Ectodermal cell (in vitro differentiated cells): ENCODE measurements at regions not wholly inside any gene's neighbourhood (a gene's known extent, or its start where the extent isn't known, plus 50 kb on each side); places are given as distances from the start of the nearest gene placed in this dataset.
"Not testable (repeated sequence)": the region's sequence is repeated elsewhere in the genome, so short reads cannot be mapped to it uniquely, and the experiment has no call there.

Experiments
- H3K27ac ChIP-seq: 2 replicates; pipeline ENCODE4 v1.7.0; 2013; ENCODE audit warnings: mild to moderate bottlenecking, low read depth, low read length; ENCODE audit not compliant: insufficient read depth, poor library complexity, severe bottlenecking
- H3K27me3 ChIP-seq: 2 replicates; pipeline ENCODE4 v1.7.0; 2013; ENCODE audit warnings: mild to moderate bottlenecking, low read length; ENCODE audit not compliant: insufficient read depth, control insufficient read depth, poor library complexity, severe bottlenecking
- H3K36me3 ChIP-seq: one replicate; pipeline ENCODE4 v1.7.0; 2013; ENCODE audit warnings: low read length; ENCODE audit not compliant: control insufficient read depth, insufficient read depth
- H3K4me1 ChIP-seq: one replicate; pipeline ENCODE4 v1.7.0; 2013; ENCODE audit warnings: low read length; ENCODE audit not compliant: control insufficient read depth, insufficient read depth
- H3K4me3 ChIP-seq: 2 replicates; pipeline ENCODE4 v1.7.0; 2013; ENCODE audit warnings: low read depth, low read length, control low read depth; ENCODE audit not compliant: insufficient read depth
- H3K9me3 ChIP-seq: 2 replicates; pipeline ENCODE4 v1.7.0; 2013; ENCODE audit warnings: mild to moderate bottlenecking, low read length, moderate library complexity; ENCODE audit not compliant: control insufficient read depth
- WGBS, 2 experiments: methylation state at CpG; one replicate each; pipeline ENCODE4 v1.1.7; 2013; ENCODE audit warnings: missing lambda C conversion rate in 2 of 2; 5-methylcytosine and 5-hydroxymethylcytosine counted together

- Histone ChIP-seq H3K27ac (no peak overlapping the region), H3K36me3 (no peaks in the 10 kb centered on the region), H3K4me1 (no peaks in the 10 kb centered on the region), H3K27me3 (no peaks in the 10 kb centered on the region), H3K9me3 (no peaks in the 10 kb centered on the region), H3K4me3 (no peak overlapping the region)
- WGBS, 2 experiments: 88 to 95% methylated on average over 3 to 4 of the region's 4 CpGs
Observed at GRCh38 chr1:106366627-106367319, 689.7 kb upstream of the PRMT6 start.

DNA sequence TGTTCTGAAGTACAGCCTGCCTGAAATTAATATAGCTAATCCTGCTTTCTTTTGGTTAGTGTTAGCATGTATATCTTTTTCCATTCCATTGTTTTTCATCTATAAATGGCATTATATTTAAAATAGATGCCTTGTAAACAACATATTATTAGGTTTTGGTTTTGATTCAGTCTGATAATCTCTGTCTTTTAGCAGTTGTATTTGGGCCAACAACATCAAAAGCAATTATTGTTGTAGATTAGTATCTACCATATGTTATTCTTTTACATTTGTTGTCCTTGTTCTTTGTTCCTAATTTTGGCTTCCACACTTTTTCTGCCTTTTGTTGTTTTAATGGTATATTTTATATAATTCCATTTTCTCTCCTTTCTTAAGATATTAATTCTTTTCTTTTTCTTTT is 678.2 kb upstream of the PRMT6 start:
- no peak overlapping the region for H3K27ac ChIP-seq
- no peaks in the 10 kb centered on the region for H3K36me3 ChIP-seq
- H3K4me3 ChIP-seq: no peak overlapping the region
- H3K4me1 ChIP-seq: no peaks in the 10 kb centered on the region
- no peaks in the 10 kb centered on the region for H3K27me3 ChIP-seq
- H3K9me3 ChIP-seq: no peaks in the 10 kb centered on the region

DNA sequence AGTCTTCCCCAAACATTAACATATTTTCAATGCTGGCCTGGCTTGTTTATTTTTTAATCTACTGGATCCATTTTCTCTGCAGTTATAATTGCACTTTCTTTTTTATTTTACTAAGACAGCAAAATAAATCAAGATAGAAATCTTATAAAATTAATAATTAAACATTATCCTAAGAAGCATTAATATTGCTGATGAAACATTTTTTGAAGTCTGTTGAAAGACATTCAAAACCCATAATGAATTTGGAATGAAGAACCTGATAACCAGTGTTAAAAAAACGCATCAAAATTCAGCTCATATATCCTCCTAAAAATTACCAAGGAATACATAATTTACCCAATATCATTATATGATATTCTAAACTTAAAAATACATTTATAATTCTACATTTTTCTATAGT is 675.7 kb upstream of the PRMT6 start:
- no peak overlapping the region for H3K27ac ChIP-seq
- no peaks in the 10 kb centered on the region for H3K36me3 ChIP-seq
- WGBS, 2 experiments: 100% methylated on average over 1 of the region's 1 CpG; no CpG with 5 or more reads in 1 of the 2 experiments
- no peaks in the 10 kb centered on the region for H3K9me3 ChIP-seq
- H3K4me1 ChIP-seq: no peaks in the 10 kb centered on the region
- H3K4me3 ChIP-seq: no peak overlapping the region
- H3K27me3 ChIP-seq: no peaks in the 10 kb centered on the region

GRCh38 chr1:106389160-106389559 is 667.3 kb upstream of the PRMT6 start:
- WGBS, 2 experiments: 85 to 86% methylated on average over 4 of the region's 4 CpGs
- not testable (repeated sequence) for H3K4me3 ChIP-seq, H3K27me3 ChIP-seq, H3K27ac ChIP-seq, H3K36me3 ChIP-seq, H3K9me3 ChIP-seq, H3K4me1 ChIP-seq

DNA sequence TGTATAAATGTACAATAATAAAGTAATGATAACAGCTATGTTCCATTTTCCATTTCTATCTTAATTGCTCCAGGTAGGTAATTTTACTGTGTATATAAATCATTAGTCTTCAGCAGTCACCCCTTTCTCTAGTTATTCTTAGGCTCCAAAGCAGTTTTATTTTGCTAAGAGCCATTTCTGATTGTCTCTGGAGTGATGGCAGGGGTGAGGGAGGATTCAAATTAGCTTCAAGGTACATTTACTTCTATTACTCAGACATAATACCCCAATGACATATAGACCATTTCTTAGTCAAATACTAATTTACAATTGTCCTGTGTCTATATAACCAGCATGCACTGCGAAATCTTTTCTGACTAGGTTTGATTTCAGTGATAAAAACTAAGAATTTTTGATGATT is 663.4 kb upstream of the PRMT6 start:
- 93% methylated on average over 1 of the region's 1 CpG; no CpG with 5 or more reads in 1 of the 2 experiments for WGBS, 2 experiments
- H3K4me3 ChIP-seq: no peak overlapping the region
- H3K9me3 ChIP-seq: no peaks in the 10 kb centered on the region
- H3K27me3 ChIP-seq: no peaks in the 10 kb centered on the region
- no peak overlapping the region for H3K27ac ChIP-seq
- no peaks in the 10 kb centered on the region for H3K4me1 ChIP-seq
- H3K36me3 ChIP-seq: no peaks in the 10 kb centered on the region

GRCh38 chr1:106396020-106396419 is 660.5 kb upstream of the PRMT6 start:
- H3K9me3 ChIP-seq: no peaks in the 10 kb centered on the region
- no peak overlapping the region for H3K4me3 ChIP-seq
- H3K27me3 ChIP-seq: no peaks in the 10 kb centered on the region
- no peak overlapping the region for H3K27ac ChIP-seq
- no peaks in the 10 kb centered on the region for H3K4me1 ChIP-seq
- no peaks in the 10 kb centered on the region for H3K36me3 ChIP-seq

DNA sequence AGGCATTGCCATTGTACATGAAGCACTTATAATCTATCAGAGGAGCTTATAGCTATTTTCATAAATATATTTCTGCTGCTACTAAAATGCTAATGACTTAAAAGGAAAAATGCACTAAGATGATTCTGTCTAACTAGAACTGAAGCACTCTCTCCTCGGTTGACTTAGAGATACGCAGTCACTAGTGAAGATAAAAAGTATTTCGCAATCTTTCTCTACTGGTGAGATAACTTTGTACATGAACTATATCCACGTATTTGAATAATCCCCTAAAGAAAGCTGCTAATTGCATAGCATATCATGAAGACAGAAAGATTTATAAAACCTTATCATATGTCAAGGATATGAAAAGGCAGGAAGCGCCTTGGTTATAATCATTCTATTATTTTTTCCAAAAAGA is 658.1 kb upstream of the PRMT6 start:
- Histone ChIP-seq H3K4me1 (no peaks in the 10 kb centered on the region), H3K36me3 (no peaks in the 10 kb centered on the region), H3K4me3 (no peak overlapping the region), H3K27ac (no peak overlapping the region), H3K9me3 (no peaks in the 10 kb centered on the region), H3K27me3 (no peaks in the 10 kb centered on the region)
- WGBS, 2 experiments: 90 to 98% methylated on average over 2 to 4 of the region's 5 CpGs

GRCh38 chr1:106406114-106406513 is 650.4 kb upstream of the PRMT6 start:
- Histone ChIP-seq H3K4me3 (no peak overlapping the region), H3K4me1 (no peaks in the 10 kb centered on the region), H3K27ac (no peak overlapping the region), H3K36me3 (no peaks in the 10 kb centered on the region), H3K27me3 (no peaks in the 10 kb centered on the region), H3K9me3 (no peaks in the 10 kb centered on the region)
- 73 to 83% methylated on average over 1 of the region's 1 CpG for WGBS, 2 experiments

DNA sequence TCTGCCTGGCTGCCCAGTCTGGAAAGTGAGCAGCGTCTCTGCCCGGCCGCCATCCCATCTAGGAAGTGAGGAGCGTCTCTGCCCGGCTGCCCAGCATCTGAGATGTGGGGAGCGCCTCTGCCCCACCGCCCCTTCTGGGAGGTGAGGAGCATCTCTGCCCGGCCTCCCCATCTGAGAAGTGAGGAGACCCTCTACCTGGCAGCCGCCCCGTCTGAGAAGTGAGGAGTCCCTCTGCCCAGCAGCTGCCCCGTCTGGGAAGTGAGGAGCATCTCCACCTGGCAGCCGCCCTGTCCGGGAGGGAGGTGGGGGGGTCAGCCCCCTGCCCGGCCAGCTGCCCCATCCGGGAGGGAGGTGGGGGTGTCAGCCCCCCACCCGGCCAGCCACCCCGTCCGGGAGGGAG is 644.2 kb upstream of the PRMT6 start:
- not testable (repeated sequence) for H3K27me3 ChIP-seq, H3K27ac ChIP-seq, H3K4me3 ChIP-seq, H3K36me3 ChIP-seq, H3K9me3 ChIP-seq, H3K4me1 ChIP-seq
- WGBS, 2 experiments: 89 to 95% methylated on average over 18 of the region's 18 CpGs

DNA sequence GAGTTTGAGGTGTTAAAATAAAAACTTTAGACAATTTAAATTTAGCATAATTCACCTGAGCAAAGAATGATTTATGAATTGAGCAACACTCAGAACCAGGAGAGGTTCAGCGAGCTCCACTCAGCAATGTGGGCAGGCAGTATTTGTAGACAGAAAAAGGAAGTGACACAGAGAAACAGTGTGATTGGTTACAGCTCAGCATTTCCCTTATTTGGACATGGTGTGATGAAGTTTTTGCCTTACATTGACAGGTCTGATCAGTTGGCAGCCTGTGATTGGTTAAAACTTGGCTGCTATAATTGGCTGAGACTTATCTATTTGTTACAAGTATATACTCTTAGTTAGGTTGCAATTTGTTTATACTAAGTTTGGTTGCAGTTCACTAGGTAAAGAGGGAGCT is 621.2 kb upstream of the PRMT6 start:
- H3K27me3 ChIP-seq: no peaks in the 10 kb centered on the region
- 98 to 100% methylated on average over 1 of the region's 1 CpG for WGBS, 2 experiments
- no peaks in the 10 kb centered on the region for H3K4me1 ChIP-seq
- H3K4me3 ChIP-seq: no peak overlapping the region
- H3K36me3 ChIP-seq: no peaks in the 10 kb centered on the region
- H3K27ac ChIP-seq: no peak overlapping the region
- H3K9me3 ChIP-seq: no peaks in the 10 kb centered on the region

DNA sequence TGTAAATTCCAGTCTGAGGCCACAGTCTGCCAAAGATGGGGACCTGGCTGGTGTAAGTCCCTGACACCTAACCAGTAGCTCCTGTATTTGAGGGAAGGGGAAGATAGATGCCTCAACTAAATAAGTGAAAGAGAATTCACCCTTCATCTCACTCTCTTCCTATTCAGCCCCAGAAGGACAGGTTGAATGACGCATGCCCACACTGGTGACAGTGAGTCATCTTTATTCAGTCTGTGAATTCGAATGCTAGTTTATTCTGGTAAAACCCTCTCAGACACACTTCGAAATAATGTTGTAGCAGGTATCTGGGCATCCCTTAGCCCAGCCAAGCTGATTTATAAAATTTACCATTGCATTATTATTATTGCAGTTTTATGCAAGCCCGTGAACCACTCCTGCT is 617.0 kb upstream of the PRMT6 start:
- no peak overlapping the region for H3K27ac ChIP-seq
- H3K27me3 ChIP-seq: no peaks in the 10 kb centered on the region
- H3K9me3 ChIP-seq: no peaks in the 10 kb centered on the region
- H3K36me3 ChIP-seq: no peaks in the 10 kb centered on the region
- WGBS, 2 experiments: 92 to 93% methylated on average over 4 of the region's 4 CpGs
- no peak overlapping the region for H3K4me3 ChIP-seq
- no peaks in the 10 kb centered on the region for H3K4me1 ChIP-seq
